ENCODE measurements at regions not wholly inside any gene's neighbourhood (a gene's known extent, or its start where the extent isn't known, plus 50 kb on each side); places are given as distances from the start of the nearest gene placed in this dataset.

DNA sequence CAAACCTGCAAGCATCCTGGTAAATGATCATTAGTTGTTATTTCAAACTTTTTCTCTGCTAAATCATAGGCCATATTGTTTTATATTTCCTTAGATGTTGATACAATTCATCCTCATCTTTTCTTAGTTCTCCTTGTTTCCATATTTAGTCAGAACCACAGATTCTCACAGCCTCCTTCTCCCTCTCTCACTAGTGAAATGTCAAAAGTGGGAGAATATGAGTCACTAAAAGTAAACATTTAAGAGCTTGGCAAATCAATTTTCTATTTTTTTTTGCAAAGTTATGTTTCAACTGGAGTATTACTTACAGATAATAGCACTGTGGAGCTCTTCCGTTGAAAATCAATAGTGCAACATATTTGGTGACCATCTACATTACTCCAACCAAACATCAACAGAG lies 308.8 kb downstream of the COL11A1 start:
- Histone ChIP-seq H3K4me2 (ENCODE audit: control insufficient read depth, extremely low read depth, insufficient read depth, low read depth, low read length) (no peak overlapping the region), H3K27ac (ENCODE audit: control insufficient read depth, insufficient read depth, low read length) (no peak overlapping the region), H3K27me3 (ENCODE audit: control insufficient read depth, extremely low read depth, insufficient read depth, low read length) (no peaks in the 10 kb centered on the region), H3K4me1 (ENCODE audit: control insufficient read depth, extremely low read depth, insufficient read depth, low read length) (no peaks in the 10 kb centered on the region), H3K79me2 (ENCODE audit: control insufficient read depth, insufficient read depth, low read length) (no peaks in the 10 kb centered on the region), H3K9me3 (ENCODE audit: control insufficient read depth, low read depth, low read length) (no peaks in the 10 kb centered on the region), H4K20me1 (ENCODE audit: control insufficient read depth, extremely low read depth, insufficient read depth, low read length) (no peaks in the 10 kb centered on the region), H3K36me3 (ENCODE audit: control insufficient read depth in 2 of 2, extremely low read depth in 1 of 2, insufficient read depth in 2 of 2, low read length in 2 of 2) (no peaks in the 10 kb centered on the region), H3K9me1 (ENCODE audit: control insufficient read depth, extremely low read depth, insufficient read depth, low read length) (no peaks in the 10 kb centered on the region), H2AFZ (ENCODE audit: control insufficient read depth, low read length) (no peak overlapping the region), H3K9ac (ENCODE audit: control insufficient read depth, extremely low read depth, insufficient read depth, low read length) (no peak overlapping the region), H3K4me3 (ENCODE audit: control insufficient read depth in 2 of 3, extremely low read depth in 1 of 3, insufficient read depth in 2 of 3, low read depth in 1 of 3, low read length in 3 of 3) (no peak overlapping the region)
- TF ChIP-seq, protein P1, sequence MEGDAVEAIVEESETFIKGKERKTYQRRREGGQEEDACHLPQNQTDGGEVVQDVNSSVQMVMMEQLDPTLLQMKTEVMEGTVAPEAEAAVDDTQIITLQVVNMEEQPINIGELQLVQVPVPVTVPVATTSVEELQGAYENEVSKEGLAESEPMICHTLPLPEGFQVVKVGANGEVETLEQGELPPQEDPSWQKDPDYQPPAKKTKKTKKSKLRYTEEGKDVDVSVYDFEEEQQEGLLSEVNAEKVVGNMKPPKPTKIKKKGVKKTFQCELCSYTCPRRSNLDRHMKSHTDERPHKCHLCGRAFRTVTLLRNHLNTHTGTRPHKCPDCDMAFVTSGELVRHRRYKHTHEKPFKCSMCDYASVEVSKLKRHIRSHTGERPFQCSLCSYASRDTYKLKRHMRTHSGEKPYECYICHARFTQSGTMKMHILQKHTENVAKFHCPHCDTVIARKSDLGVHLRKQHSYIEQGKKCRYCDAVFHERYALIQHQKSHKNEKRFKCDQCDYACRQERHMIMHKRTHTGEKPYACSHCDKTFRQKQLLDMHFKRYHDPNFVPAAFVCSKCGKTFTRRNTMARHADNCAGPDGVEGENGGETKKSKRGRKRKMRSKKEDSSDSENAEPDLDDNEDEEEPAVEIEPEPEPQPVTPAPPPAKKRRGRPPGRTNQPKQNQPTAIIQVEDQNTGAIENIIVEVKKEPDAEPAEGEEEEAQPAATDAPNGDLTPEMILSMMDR (optimal IDR thresholded peaks at IDR 0.05 in 1 of 3, IDR thresholded peaks at IDR 0.05 in 1 of 3, conservative IDR thresholded peaks at IDR 0.05 in 1 of 3; ENCODE audit: extremely low read depth in 1 of 3, insufficient read depth in 2 of 3, low read length in 3 of 3) = no peak
- no peak for DNase-seq (ENCODE audit: low read depth, low spot score)
- dilution Hi-C loops (cut with MboI; ENCODE audit: extremely low pct_ligation_motif_present, low sequenced_read_pairs) = no loop called here
- FAIRE-seq = no peak

DNA sequence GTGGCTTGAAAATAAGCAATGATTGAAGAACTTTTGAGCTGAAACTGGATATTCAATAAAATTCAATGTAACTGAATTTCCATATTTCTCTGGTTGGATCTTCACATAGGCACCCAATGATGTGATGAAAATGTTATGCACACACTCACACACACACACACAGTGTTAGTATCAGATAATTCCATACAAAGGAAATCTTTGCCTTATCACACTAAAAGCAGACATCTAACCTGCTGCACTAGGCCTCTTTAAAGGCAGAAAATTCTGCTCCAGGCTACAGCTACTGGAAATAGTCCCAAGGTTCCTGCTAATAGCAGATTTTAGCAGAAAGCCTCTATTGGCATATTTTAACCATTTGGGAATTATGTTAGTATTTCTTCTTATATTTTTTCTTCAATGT lies 309.6 kb downstream of the COL11A1 start:
- DNase-seq (ENCODE audit: low read depth, low spot score) = no peak
- Histone ChIP-seq H3K4me2 (ENCODE audit: control insufficient read depth, extremely low read depth, insufficient read depth, low read depth, low read length) (no peak overlapping the region), H3K9me1 (ENCODE audit: control insufficient read depth, extremely low read depth, insufficient read depth, low read length) (no peaks in the 10 kb centered on the region), H3K9me3 (ENCODE audit: control insufficient read depth, low read depth, low read length) (no peaks in the 10 kb centered on the region), H4K20me1 (ENCODE audit: control insufficient read depth, extremely low read depth, insufficient read depth, low read length) (no peaks in the 10 kb centered on the region), H3K9ac (ENCODE audit: control insufficient read depth, extremely low read depth, insufficient read depth, low read length) (no peak overlapping the region), H3K4me1 (ENCODE audit: control insufficient read depth, extremely low read depth, insufficient read depth, low read length) (no peaks in the 10 kb centered on the region), H3K4me3 (ENCODE audit: control insufficient read depth in 2 of 3, extremely low read depth in 1 of 3, insufficient read depth in 2 of 3, low read depth in 1 of 3, low read length in 3 of 3) (no peak overlapping the region), H3K27ac (ENCODE audit: control insufficient read depth, insufficient read depth, low read length) (no peak overlapping the region), H2AFZ (ENCODE audit: control insufficient read depth, low read length) (no peak overlapping the region), H3K79me2 (ENCODE audit: control insufficient read depth, insufficient read depth, low read length) (no peaks in the 10 kb centered on the region), H3K36me3 (ENCODE audit: control insufficient read depth in 2 of 2, extremely low read depth in 1 of 2, insufficient read depth in 2 of 2, low read length in 2 of 2) (no peaks in the 10 kb centered on the region), H3K27me3 (ENCODE audit: control insufficient read depth, extremely low read depth, insufficient read depth, low read length) (no peaks in the 10 kb centered on the region)
- dilution Hi-C loops (cut with MboI; ENCODE audit: extremely low pct_ligation_motif_present, low sequenced_read_pairs) = no loop called here
- no peak for FAIRE-seq
- TF ChIP-seq, protein P1 (optimal IDR thresholded peaks at IDR 0.05 in 1 of 3, IDR thresholded peaks at IDR 0.05 in 1 of 3, conservative IDR thresholded peaks at IDR 0.05 in 1 of 3; ENCODE audit: extremely low read depth in 1 of 3, insufficient read depth in 2 of 3, low read length in 3 of 3) = no peak
- no peak for TF ChIP-seq EZH2 (IDR thresholded peaks at IDR 0.05; ENCODE audit: low read length)

Data from keratinocyte (primary cell).